SJSA1 (cell line): ENCODE measurements at regions not wholly inside any gene's neighbourhood (a gene's known extent, or its start where the extent isn't known, plus 50 kb on each side); places are given as distances from the start of the nearest gene placed in this dataset.

Experiments
- DNase-seq, 2 experiments: peaks; one replicate each; pipeline ENCODE4 v3.0.0-alpha.2; 2015 to 2020; ENCODE audit warnings: low spot score in 2 of 2, low read depth in 1 of 2
- H3K27ac ChIP-seq: fragments of 250-450 bp; sonication (Bioruptor Pico); 2 replicates; pipeline ENCODE4 v1.5.1; 2020; ENCODE audit warnings: mild to moderate bottlenecking, moderate library complexity
- H3K27me3 ChIP-seq: fragments of 250-450 bp; sonication (Bioruptor Pico); replicated peaks from 2 replicates; pipeline ENCODE4 v1.5.1; 2020; ENCODE audit warnings: mild to moderate bottlenecking, moderate library complexity
- H3K36me3 ChIP-seq: fragments of 250-450 bp; sonication (Bioruptor Pico); 2 replicates; pipeline ENCODE4 v1.5.1; 2020; ENCODE audit warnings: mild to moderate bottlenecking
- H3K4me1 ChIP-seq: fragments of 250-450 bp; sonication (Bioruptor Pico); replicated peaks from 2 replicates; pipeline ENCODE4 v1.6.1; 2021; ENCODE audit warnings: mild to moderate bottlenecking
- H3K4me3 ChIP-seq: fragments of 250-450 bp; sonication (Bioruptor Pico); 2 replicates; pipeline ENCODE4 v1.5.1; 2020; ENCODE audit warnings: mild to moderate bottlenecking
- H3K9me3 ChIP-seq: fragments of 250-450 bp; sonication (Bioruptor Pico); replicated peaks from 2 replicates; pipeline ENCODE4 v1.5.1; 2020; ENCODE audit warnings: mild to moderate bottlenecking

DNA sequence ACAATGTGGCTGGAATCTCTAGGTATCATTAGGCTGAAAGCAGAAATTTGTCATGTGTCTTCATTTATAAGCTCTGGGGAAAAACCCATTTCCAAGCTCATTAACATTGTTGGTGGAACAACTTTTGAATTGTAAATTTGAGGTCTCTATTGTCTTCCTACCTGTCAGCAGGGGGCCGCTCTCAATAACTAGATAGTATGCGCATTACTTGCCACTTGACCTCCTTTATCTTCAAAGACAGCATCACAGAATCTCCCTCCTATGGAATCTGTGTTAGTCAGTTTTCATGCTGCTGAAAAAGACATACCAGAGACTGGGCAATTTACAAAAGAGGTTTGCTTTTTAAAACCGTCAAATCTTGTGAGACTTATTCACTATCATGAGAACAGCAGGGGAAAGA lies 223.1 kb downstream of the CALCRL start:
- H3K27me3 ChIP-seq: no peaks in the 10 kb centered on the region; the same call in 1 of the 2 replicates
- DNase-seq: no peak
- no peak overlapping the region for H3K4me3 ChIP-seq
- no peaks in the 10 kb centered on the region for H3K36me3 ChIP-seq
- H3K27ac ChIP-seq: no peak overlapping the region
- H3K4me1 ChIP-seq: no peaks in the 10 kb centered on the region
- H3K9me3 ChIP-seq: no peaks in the 10 kb centered on the region

DNA sequence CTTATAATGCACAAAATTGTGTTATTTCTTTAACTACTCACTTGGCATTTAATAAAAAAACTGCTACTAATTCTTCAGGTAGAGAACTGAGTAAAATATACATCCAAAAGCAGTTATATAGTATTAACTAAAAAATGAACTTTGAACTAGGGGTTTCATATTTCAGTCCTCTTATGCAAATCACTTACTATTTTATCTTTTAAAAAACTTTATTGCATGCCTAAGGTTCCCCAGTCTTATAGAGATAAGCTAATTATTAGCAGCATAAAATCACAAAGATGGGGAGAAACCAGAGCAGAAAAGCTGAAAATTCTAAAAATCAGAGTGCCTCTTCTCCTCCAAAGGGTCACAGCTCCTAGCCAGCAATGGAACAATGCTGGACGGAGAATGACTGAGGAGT lies 228.0 kb downstream of the CALCRL start:
- H3K27me3 ChIP-seq: no peaks in the 10 kb centered on the region; the same call in 1 of the 2 replicates
- no peaks in the 10 kb centered on the region for H3K4me1 ChIP-seq
- H3K27ac ChIP-seq: no peak overlapping the region
- no peaks in the 10 kb centered on the region for H3K9me3 ChIP-seq
- no peak overlapping the region for H3K4me3 ChIP-seq
- H3K36me3 ChIP-seq: no peaks in the 10 kb centered on the region
- no peak for DNase-seq

DNA sequence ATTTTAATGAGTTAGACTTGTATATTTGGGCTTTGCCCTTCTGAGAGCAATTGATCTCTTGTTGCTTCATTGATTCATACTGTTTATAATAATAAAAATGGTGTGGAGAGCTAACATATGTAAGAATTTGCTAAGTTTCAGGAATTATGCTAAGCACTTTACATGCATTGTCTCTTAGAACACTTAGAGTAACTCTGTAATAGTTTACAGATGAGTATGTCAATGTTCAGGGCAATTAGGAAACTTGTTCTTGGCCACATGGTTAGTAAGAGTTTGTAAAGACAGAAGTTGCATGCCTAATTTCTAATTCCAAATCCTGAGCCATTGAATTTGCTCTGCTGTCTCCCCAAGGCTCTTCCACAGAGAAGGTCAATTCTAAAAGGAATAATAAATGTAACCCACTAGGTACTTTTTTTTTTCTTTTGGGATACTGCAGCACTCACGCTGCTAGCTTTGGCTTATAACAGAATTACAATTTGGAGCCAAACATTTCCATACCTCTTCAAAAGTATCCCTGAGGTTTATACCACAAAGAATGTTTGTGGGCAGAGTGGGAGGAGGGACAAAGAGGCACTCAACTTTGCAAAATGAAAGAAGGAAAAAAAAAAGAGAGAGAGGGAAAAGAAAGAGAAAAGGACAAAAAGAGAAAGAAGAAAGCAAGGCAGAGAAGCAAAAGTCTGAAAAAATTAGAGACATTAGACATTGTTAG lies 232.4 kb downstream of the CALCRL start:
- no peaks in the 10 kb centered on the region for H3K36me3 ChIP-seq
- no peaks in the 10 kb centered on the region; the same call in 1 of the 2 replicates for H3K27me3 ChIP-seq
- no peaks in the 10 kb centered on the region for H3K4me1 ChIP-seq
- no peak for DNase-seq
- H3K9me3 ChIP-seq: no peaks in the 10 kb centered on the region
- no peak overlapping the region for H3K27ac ChIP-seq
- no peak overlapping the region for H3K4me3 ChIP-seq

DNA sequence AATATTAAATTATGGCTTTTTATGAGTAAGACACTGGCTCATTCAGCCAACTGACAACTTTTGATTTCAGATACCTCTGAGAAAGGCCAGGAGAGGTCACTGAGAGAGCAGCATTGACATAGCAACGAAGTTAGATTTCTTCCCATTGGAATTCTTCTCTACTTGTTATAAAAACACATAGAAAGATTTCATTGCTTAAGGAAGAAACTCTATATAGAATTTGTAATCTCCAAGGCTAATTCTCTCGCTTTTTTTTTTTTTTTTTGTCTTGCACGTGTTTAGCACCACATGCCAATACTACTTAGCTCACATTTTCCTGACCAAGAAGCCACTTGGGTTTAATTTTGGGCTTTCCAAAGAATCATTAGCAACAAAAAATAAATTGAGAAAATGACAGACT lies 233.7 kb downstream of the CALCRL start:
- Histone ChIP-seq H3K4me1 (no peaks in the 10 kb centered on the region), H3K9me3 (no peaks in the 10 kb centered on the region), H3K27me3 (no peaks in the 10 kb centered on the region), H3K4me3 (no peak overlapping the region), H3K36me3 (no peaks in the 10 kb centered on the region), H3K27ac (no peak overlapping the region)
- DNase-seq: no peak

DNA sequence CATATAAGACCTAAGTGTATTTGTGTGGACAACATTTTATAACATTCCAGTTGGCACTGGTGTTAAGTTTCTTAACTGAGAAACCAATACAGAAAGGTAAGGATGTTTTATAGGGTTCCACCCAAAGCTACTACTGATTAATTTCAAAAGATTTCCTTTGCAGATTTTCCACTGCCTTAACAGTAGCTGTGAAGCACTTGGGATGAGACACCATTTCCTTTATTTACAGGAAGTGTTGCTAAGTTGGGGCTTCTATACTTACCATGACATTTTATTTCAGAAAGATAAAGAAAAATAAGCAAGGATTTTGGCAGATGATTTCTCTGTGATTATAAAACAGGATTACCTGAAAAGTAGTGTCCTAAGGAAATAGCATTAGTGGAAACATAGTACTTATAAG lies 234.3 kb downstream of the CALCRL start:
- no peaks in the 10 kb centered on the region for H3K36me3 ChIP-seq
- H3K27me3 ChIP-seq: no peaks in the 10 kb centered on the region
- no peaks in the 10 kb centered on the region for H3K9me3 ChIP-seq
- no peak for DNase-seq
- no peak overlapping the region for H3K4me3 ChIP-seq
- no peaks in the 10 kb centered on the region for H3K4me1 ChIP-seq
- H3K27ac ChIP-seq: no peak overlapping the region

DNA sequence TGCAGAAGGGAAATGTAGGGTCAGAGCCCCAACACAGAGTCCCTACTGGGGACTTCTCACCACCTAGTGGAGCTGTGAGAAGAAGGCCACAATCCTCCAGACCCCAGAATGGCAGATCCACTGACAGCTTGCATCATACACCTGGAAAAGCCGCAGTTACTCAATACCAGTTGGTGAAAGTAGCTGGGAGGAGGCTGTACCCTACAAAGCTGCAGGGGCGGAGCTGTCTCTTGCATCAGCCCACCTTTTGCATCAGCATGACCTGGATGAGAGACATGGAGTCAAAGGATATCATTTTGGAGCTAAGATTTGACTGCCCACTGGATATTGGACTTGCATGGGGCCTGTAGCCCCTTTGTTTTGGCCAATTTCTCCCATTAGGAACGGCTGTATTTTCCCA lies 237.3 kb downstream of the CALCRL start:
- H3K27me3 ChIP-seq: no peaks in the 10 kb centered on the region
- H3K4me1 ChIP-seq: no peaks in the 10 kb centered on the region
- H3K4me3 ChIP-seq: no peak overlapping the region
- no peak overlapping the region for H3K27ac ChIP-seq
- DNase-seq: no peak
- H3K36me3 ChIP-seq: no peaks in the 10 kb centered on the region
- H3K9me3 ChIP-seq: no peaks in the 10 kb centered on the region

DNA sequence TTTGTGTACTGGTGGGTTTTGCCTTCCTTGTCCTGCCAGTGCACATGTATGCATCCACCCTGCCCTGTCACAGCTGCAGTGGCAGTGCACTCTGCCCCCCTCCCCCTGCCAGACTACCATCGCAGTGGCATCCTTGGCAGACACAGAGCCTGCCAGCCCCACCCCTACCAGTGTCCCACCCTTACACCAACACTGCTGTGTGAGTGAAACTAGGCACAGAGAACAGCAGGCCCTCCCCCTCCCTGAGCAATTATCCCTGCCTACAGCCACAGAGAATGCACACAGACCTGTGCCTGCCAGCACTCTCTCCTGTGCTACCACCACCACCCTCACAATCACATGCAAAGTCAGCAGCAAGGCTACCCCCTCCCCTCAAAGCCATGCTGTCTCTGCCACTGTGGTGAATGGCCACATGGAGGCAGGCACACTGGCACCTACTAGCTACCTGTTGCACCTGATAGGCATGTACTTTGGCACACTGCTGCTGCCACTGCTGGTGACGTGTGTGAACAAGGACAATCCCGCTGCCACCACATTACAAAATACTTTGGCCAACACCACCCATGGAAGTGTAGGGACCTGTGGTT lies 239.8 kb downstream of the CALCRL start:
- Histone ChIP-seq H3K36me3 (no peaks in the 10 kb centered on the region), H3K9me3 (no peaks in the 10 kb centered on the region), H3K27me3 (no peaks in the 10 kb centered on the region), H3K4me3 (no peak overlapping the region), H3K4me1 (no peaks in the 10 kb centered on the region), H3K27ac (no peak overlapping the region)
- DNase-seq: no peak

DNA sequence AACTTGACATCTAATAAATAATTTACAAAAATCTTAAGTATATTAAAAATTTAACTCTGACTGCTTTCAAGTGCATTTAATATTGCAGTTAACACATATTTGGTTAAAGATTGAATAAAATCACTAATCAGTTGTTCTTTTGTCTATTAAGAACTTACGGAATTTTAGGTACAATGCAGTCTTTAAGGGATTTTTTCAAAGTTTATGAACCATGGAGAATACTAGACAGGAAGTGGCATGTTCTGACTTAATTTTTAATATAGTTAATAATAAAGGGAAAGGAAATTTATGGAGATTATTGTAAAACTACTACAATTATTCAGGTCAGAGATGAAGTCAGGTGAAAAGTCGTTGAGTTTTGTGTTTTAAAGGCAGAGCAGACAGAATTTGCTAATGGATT lies 240.9 kb downstream of the CALCRL start:
- Histone ChIP-seq H3K4me3 (no peak overlapping the region), H3K27me3 (no peaks in the 10 kb centered on the region), H3K4me1 (no peaks in the 10 kb centered on the region), H3K27ac (no peak overlapping the region), H3K36me3 (no peaks in the 10 kb centered on the region), H3K9me3 (no peaks in the 10 kb centered on the region)
- DNase-seq: no peak

DNA sequence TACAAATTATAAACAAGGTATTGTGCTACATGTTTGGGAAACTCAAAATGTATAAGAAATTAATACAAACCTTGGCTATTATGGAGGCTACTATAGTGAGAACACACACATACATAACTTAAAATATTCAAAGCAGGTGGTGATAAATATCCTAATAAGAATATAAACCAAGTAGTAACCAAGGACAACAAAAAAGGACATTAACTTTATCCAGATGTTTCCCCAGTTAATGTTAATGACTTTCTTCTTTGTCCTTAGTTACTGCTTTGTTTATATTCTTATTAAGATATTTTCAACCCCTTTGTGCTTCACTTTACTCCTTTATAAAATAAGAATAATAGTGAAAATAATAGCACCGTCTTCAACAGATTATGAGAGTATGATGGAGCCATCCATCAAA lies 241.6 kb downstream of the CALCRL start:
- H3K4me3 ChIP-seq: no peak overlapping the region
- H3K36me3 ChIP-seq: no peaks in the 10 kb centered on the region
- H3K4me1 ChIP-seq: no peaks in the 10 kb centered on the region
- H3K27me3 ChIP-seq: no peaks in the 10 kb centered on the region
- H3K9me3 ChIP-seq: no peaks in the 10 kb centered on the region
- no peak for DNase-seq
- H3K27ac ChIP-seq: no peak overlapping the region

DNA sequence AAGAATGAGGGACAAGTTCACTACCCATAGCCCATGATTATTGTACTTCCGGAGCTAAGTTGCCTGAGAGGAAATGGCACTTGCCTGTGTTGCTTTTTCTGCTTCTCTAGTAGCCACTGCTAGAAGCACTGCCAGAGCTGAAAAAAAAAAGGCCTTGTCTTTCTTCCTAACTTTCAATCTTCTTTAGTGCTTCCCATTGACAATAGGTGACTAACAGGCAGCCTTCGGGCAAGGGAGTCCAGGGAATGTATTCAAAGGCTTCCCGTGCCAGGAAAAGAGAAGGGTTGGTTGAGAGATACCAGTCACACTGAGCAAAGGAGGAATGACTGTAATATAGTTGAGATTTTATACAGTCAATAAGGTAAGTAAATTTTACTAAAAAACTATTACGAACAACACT lies 242.0 kb downstream of the CALCRL start:
- no peak overlapping the region for H3K27ac ChIP-seq
- H3K9me3 ChIP-seq: no peaks in the 10 kb centered on the region
- DNase-seq: no peak
- no peak overlapping the region for H3K4me3 ChIP-seq
- H3K27me3 ChIP-seq: no peaks in the 10 kb centered on the region
- no peaks in the 10 kb centered on the region for H3K36me3 ChIP-seq
- no peaks in the 10 kb centered on the region for H3K4me1 ChIP-seq

DNA sequence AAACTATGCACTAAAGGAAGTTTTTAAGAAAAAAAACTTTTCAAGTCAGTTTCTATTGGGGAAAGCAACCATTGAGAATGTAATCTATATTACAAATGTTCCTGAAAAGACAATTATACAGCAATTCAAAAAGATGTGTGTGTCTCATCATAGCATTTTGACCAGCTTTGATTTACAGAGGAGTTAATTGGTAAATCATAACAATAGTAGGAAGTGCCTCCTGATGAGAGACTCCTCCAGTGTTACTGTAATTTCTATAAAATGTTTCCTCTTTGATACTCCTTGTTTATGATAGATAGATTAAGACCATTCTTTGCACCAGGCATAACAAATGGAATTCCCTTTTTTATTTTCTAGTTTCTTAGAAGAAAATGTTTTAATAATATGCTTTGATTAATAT lies 249.9 kb downstream of the CALCRL start:
- H3K27ac ChIP-seq: no peak overlapping the region
- no peaks in the 10 kb centered on the region for H3K27me3 ChIP-seq
- H3K36me3 ChIP-seq: no peaks in the 10 kb centered on the region
- H3K4me1 ChIP-seq: no peaks in the 10 kb centered on the region
- no peak overlapping the region for H3K4me3 ChIP-seq
- no peaks in the 10 kb centered on the region for H3K9me3 ChIP-seq
- no peak for DNase-seq

DNA sequence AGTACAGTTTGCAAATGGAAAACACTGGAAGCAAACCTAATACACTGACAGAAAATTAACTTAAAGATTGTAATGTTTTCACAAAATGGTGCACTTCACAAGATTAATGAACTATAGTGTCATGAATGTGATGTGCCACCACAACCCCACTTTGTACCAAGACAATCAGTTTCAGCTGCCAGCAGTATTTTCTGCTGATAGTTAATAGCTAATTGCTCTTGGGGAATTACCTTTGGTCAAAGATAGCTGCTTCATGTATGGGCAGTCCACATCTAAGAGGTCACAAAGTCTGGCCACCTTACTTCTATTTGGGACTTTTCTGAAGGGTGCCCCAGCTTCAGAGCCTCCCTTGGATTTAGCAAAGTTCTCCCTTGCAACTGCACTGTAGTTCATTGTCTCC lies 254.0 kb downstream of the CALCRL start:
- H3K9me3 ChIP-seq: no peaks in the 10 kb centered on the region
- no peak for DNase-seq
- H3K4me3 ChIP-seq: no peak overlapping the region
- H3K27me3 ChIP-seq: no peaks in the 10 kb centered on the region
- no peaks in the 10 kb centered on the region for H3K36me3 ChIP-seq
- H3K27ac ChIP-seq: no peak overlapping the region
- H3K4me1 ChIP-seq: no peaks in the 10 kb centered on the region

DNA sequence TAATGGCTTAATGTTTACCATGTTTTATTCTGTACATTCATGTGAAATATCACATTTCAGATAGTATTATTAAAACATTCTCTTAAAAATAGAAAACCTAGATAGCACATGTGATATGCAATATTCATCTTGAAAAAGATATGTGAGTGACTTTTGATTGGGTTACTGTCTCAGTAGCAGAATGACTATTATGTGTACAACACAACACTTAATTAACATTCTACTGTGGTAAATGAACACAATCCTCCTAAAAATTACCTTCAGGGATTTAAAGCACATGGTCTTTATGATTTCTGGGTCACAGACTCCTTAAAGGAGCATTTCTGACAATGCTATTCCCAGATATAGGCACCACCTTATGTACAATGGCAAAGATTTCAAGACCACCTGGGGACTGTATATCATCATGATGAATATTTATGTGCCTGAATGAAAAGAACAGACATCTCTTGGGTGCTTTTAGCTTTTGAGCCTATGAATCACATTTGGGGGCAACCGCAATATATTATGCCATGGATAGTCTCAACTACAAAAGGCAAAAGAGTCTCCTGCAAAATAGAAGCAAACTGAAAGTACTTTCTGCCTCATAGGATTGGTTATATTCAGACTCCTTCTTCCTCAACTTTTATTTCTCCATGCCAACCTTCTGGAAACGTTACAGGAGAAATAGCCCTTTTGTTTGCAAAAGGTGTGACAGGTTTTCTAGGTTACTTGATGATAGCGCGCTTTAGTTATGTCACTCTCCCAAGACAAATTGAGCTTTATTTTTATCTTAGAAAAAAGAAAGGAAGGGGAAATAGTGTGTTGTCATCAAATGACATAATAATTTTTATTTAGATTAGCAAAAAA lies 259.0 kb downstream of the CALCRL start:
- DNase-seq: no peak
- Histone ChIP-seq H3K4me3 (no peak overlapping the region), H3K27me3 (no peaks in the 10 kb centered on the region), H3K4me1 (no peaks in the 10 kb centered on the region), H3K36me3 (no peaks in the 10 kb centered on the region), H3K9me3 (no peaks in the 10 kb centered on the region), H3K27ac (no peak overlapping the region)

DNA sequence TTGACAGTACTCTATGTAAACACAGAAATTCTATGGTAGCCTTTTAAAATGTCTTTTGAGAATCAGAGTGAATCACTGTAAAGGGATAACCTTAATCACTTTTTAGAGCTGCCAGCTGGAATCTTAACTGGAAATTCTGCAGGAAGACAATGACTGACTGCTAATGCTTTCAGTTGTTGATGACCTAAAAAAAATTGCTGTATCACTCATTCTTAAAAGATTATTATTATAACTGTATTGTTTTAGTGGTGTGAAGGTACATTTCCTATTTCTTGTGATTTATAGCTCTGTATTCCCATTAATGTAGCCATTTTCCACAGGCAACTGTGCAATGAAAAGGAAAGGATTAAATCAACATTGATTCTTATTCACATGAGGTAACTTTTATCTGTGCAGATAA lies 260.5 kb downstream of the CALCRL start:
- H3K4me3 ChIP-seq: no peak overlapping the region
- H3K27me3 ChIP-seq: no peaks in the 10 kb centered on the region
- no peak overlapping the region for H3K27ac ChIP-seq
- H3K4me1 ChIP-seq: no peaks in the 10 kb centered on the region
- no peaks in the 10 kb centered on the region for H3K9me3 ChIP-seq
- H3K36me3 ChIP-seq: no peaks in the 10 kb centered on the region
- DNase-seq: no peak
